Coronary artery (tissue), 2 donors: ENCODE measurements at regions not wholly inside any gene's neighbourhood (a gene's known extent, or its start where the extent isn't known, plus 50 kb on each side); places are given as distances from the start of the nearest gene placed in this dataset.

Experiments
- DNase-seq: peaks from one replicate; pipeline ENCODE4 v3.0.0-alpha.2; 2017; ENCODE audit warnings: low spot score
- H3K27ac ChIP-seq, 2 donors: fragments of 200-600 bp; sonication (generic); one replicate each; pipeline ENCODE4 v1.5.1; 2016 to 2019
- H3K4me3 ChIP-seq: fragments of 200-600 bp; sonication (generic); 2 replicates; pipeline ENCODE4 v1.5.1; 2016; ENCODE audit warnings: mild to moderate bottlenecking, moderate library complexity
- TF ChIP-seq, protein P1 (sequence below): fragments of 200-600 bp; sonication (generic); IDR thresholded peaks from one replicate; pipeline ENCODE4 v1.5.1; 2019; ENCODE audit warnings: antibody characterized with exemption

DNA sequence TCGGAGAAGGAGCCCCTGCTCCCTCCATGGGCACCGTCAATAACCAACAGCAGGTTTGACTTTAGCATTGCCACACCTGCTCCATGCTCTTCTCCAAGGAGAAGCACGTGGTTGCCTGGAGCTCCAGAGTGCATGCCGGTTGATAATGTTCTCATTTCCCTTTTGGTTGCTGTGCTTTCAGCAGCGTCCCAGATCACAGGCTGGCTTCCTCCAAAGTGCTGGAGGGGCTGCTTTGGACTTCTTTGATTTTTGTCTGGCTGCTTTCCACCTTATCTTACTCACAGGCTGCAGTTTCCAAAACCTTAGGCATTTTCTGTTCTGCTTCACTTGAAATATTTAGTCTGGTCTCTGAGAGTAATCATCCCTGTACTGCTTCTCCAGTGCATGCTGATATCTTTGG is 123.8 kb upstream of the IRS2 start:
- Histone ChIP-seq H3K4me3 (no peak overlapping the region), H3K27ac (no peak overlapping the region)
- no peak for DNase-seq
- TF ChIP-seq, protein P1, sequence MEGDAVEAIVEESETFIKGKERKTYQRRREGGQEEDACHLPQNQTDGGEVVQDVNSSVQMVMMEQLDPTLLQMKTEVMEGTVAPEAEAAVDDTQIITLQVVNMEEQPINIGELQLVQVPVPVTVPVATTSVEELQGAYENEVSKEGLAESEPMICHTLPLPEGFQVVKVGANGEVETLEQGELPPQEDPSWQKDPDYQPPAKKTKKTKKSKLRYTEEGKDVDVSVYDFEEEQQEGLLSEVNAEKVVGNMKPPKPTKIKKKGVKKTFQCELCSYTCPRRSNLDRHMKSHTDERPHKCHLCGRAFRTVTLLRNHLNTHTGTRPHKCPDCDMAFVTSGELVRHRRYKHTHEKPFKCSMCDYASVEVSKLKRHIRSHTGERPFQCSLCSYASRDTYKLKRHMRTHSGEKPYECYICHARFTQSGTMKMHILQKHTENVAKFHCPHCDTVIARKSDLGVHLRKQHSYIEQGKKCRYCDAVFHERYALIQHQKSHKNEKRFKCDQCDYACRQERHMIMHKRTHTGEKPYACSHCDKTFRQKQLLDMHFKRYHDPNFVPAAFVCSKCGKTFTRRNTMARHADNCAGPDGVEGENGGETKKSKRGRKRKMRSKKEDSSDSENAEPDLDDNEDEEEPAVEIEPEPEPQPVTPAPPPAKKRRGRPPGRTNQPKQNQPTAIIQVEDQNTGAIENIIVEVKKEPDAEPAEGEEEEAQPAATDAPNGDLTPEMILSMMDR, result no peak

DNA sequence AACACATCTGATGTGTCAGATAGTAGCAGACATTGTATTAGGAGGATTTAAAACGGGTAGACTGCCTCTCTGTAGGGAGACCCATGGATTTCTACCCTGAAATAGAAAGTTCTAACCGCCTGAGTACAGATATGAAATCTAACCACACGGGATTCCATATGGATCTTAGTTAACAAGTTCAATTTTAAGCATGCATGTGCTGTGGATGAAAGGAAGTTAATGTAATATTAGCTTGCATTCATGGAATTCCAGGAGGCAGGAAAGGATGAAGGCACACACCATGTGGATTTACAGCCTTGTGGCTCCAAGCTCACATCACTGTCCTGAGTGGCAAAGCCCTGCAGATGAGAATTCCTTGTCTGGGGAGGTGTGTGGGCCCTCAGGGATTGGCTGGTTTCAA is 120.6 kb upstream of the IRS2 start:
- TF ChIP-seq, protein P1, result no peak
- DNase-seq, result no peak
- Histone ChIP-seq H3K27ac (no peak overlapping the region), H3K4me3 (no peak overlapping the region)

DNA sequence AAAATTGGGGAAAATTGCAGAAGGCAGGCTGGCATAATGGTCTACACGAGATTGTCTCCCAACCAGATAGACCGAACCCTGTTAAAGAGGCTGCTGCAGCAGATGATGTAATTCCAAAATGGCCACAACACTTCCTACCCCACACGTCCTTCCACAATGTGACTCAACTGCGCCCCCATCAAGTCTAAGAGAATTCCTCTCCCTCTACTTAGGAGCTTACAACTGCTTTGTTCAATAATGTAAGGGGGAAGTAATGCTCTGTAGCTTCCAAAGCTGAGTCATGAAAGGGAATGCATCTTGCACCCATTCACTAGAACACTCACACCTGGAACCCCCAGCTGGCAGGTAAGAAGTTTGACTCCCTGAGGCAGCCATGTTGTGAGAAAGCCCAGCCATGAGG is 117.8 kb upstream of the IRS2 start:
- Histone ChIP-seq H3K27ac (no peak overlapping the region), H3K4me3 (no peak overlapping the region)
- TF ChIP-seq, protein P1, result no peak
- no peak for DNase-seq

DNA sequence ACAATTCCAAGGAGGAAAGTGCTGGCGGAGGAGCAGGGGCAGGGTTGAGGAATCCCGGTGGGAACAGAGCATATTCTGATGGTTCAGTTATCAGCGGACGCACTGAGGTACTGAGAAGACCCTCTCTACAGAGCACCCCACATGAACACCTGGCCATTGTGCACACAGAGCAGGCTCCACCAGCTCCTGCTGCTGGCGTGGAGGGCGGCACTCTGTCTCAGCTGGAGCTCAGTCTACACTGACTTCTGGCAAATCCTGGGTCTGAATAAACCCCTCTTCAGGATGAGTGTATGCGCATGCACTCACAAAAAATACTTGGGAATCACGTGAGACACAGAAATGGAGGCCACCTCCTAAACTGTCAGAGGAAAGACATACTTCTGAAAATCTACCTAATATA is 114.4 kb upstream of the IRS2 start:
- Histone ChIP-seq H3K27ac (no peak overlapping the region), H3K4me3 (no peak overlapping the region)
- DNase-seq, result no peak
- TF ChIP-seq, protein P1, result no peak

DNA sequence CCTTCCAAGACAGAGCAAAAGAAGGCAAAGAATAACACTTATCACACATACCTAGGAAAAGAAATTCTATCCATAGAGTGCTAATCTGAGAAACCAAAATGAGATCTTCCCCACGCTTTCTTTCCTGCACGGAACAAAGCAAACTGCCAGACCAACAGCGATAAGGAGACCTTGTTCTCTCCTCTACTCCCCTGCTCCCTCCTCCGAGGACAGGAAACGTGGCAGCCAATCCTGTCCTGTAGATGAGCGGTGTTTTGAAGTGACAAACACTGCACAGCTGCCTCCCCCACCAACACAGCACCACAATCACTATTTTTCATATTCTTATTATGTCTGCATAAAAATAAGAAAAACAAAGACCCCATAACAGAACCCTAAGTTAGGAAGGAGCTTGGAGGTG is 113.9 kb upstream of the IRS2 start:
- no peak overlapping the region for H3K4me3 ChIP-seq
- no peak for DNase-seq
- H3K27ac ChIP-seq, result no peak overlapping the region
- TF ChIP-seq, protein P1, result no peak

DNA sequence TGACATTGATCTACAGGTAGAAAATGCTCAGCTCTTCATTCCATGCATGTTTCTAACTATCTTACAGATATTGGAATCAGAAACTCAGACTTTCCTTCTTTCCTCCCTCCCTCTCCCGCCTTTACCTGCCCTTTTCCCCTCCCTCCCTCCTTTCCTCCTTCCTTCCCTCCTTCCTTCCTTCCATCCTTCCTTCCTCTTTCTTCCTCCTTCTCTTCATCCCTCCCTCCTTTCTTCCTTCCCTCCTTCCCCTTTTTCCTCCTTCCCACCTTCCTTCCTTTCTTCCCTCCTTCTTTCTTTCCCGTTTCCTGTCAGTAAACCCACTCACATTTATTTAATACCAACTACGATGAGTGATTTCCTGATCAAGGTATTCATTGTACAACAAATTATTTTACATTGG is 113.4 kb upstream of the IRS2 start:
- DNase-seq, result no peak

DNA sequence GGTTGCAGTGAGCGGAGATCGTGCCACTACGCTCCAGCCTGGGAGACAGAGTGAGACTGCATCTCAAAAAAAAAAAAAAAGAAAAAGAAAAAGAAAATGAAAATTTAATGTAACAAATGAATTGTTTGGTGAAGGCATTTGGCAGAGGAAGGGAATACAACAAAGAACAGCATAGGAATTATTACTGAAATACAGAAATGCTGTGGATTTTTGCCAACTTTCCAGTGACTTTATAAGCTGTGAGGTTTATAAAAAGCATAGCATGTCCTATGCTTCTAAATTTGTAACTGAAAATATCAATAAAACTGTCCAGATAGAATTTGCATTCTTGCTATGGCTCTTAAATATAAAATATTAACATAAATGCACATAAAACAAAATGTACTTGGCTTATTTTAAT is 112.9 kb upstream of the IRS2 start:
- no peak overlapping the region for H3K27ac ChIP-seq
- no peak overlapping the region for H3K4me3 ChIP-seq
- TF ChIP-seq, protein P1, result no peak
- DNase-seq, result no peak

More for the DNA sequence above, 113.4 kb upstream of the IRS2 start:
- TF ChIP-seq, protein P1, result no peak
- Histone ChIP-seq H3K27ac (no peak overlapping the region), H3K4me3 (no peak overlapping the region)
